ENCODE measurements at regions not wholly inside any gene's neighbourhood (a gene's known extent, or its start where the extent isn't known, plus 50 kb on each side); places are given as distances from the start of the nearest gene placed in this dataset.
"Not testable (repeated sequence)": the region's sequence is repeated elsewhere in the genome, so short reads cannot be mapped to it uniquely, and the experiment has no call there.

GRCh38 chr12:8308611-8309010 lies 81.2 kb upstream of the FAM90A1 start:
- intact Hi-C loops (cut with micrococcal nuclease); DNase-seq (ENCODE audit: low read depth, low spot score); H3K9me1 ChIP-seq (replicated peaks; ENCODE audit: control insufficient read depth, extremely low read depth, insufficient read depth, low read length); H3K27ac ChIP-seq (ENCODE audit: insufficient read depth, low read depth, low read length); H2AFZ ChIP-seq (ENCODE audit: low read depth, low read length); H3K4me3 ChIP-seq (replicated peaks in 1 of 3; ENCODE audit: insufficient read depth in 1 of 3, low read depth in 1 of 3, low read length in 3 of 3); FAIRE-seq; H3K27me3 ChIP-seq (ENCODE audit: control insufficient read depth in 2 of 2, insufficient read depth in 2 of 2, low read length in 2 of 2); CTCF ChIA-PET; H3K4me2 ChIP-seq (ENCODE audit: insufficient read depth, low read length); H3K9ac ChIP-seq (replicated peaks; ENCODE audit: extremely low read depth, insufficient read depth, low read length); dilution Hi-C loops (cut with MboI; ENCODE audit: extremely low pct_ligation_motif_present, low sequenced_read_pairs); H3K79me2 ChIP-seq (ENCODE audit: control insufficient read depth, insufficient read depth, low read length); H3K9me3 ChIP-seq (replicated peaks; ENCODE audit: control insufficient read depth, insufficient read depth, low read length); BruUV-seq (replicated peaks); H4K20me1 ChIP-seq (replicated peaks; ENCODE audit: control insufficient read depth, extremely low read depth, insufficient read depth, low read length); H3K4me1 ChIP-seq (ENCODE audit: control insufficient read depth, extremely low read depth, insufficient read depth, low read length); POLR2A ChIA-PET; H3K36me3 ChIP-seq (ENCODE audit: control insufficient read depth in 2 of 2, extremely low read depth in 1 of 2, insufficient read depth in 2 of 2, low read length in 2 of 2): not testable (repeated sequence)

- FAIRE-seq; H3K4me1 ChIP-seq (ENCODE audit: control insufficient read depth, extremely low read depth, insufficient read depth, low read length); H4K20me1 ChIP-seq (replicated peaks; ENCODE audit: control insufficient read depth, extremely low read depth, insufficient read depth, low read length); H2AFZ ChIP-seq (ENCODE audit: low read depth, low read length); H3K27me3 ChIP-seq (ENCODE audit: control insufficient read depth in 2 of 2, insufficient read depth in 2 of 2, low read length in 2 of 2); H3K79me2 ChIP-seq (ENCODE audit: control insufficient read depth, insufficient read depth, low read length); CTCF ChIA-PET; H3K9me3 ChIP-seq (replicated peaks; ENCODE audit: control insufficient read depth, insufficient read depth, low read length); H3K9me1 ChIP-seq (replicated peaks; ENCODE audit: control insufficient read depth, extremely low read depth, insufficient read depth, low read length); POLR2A ChIA-PET; DNase-seq (ENCODE audit: low read depth, low spot score); H3K9ac ChIP-seq (replicated peaks; ENCODE audit: extremely low read depth, insufficient read depth, low read length); H3K4me2 ChIP-seq (ENCODE audit: insufficient read depth, low read length); intact Hi-C loops (cut with micrococcal nuclease); H3K27ac ChIP-seq (ENCODE audit: insufficient read depth, low read depth, low read length); H3K4me3 ChIP-seq (replicated peaks in 1 of 3; ENCODE audit: insufficient read depth in 1 of 3, low read depth in 1 of 3, low read length in 3 of 3); dilution Hi-C loops (cut with MboI; ENCODE audit: extremely low pct_ligation_motif_present, low sequenced_read_pairs); H3K36me3 ChIP-seq (ENCODE audit: control insufficient read depth in 2 of 2, extremely low read depth in 1 of 2, insufficient read depth in 2 of 2, low read length in 2 of 2); BruUV-seq (replicated peaks): not testable (repeated sequence)
Observed at GRCh38 chr12:8315997-8316396, 88.6 kb upstream of the FAM90A1 start.

GRCh38 chr12:8317675-8318074 lies 90.3 kb upstream of the FAM90A1 start:
- H2AFZ ChIP-seq (ENCODE audit: low read depth, low read length); H3K36me3 ChIP-seq (ENCODE audit: control insufficient read depth in 2 of 2, extremely low read depth in 1 of 2, insufficient read depth in 2 of 2, low read length in 2 of 2); H3K27me3 ChIP-seq (ENCODE audit: control insufficient read depth in 2 of 2, insufficient read depth in 2 of 2, low read length in 2 of 2); H3K4me1 ChIP-seq (ENCODE audit: control insufficient read depth, extremely low read depth, insufficient read depth, low read length); CTCF ChIA-PET; DNase-seq (ENCODE audit: low read depth, low spot score); intact Hi-C loops (cut with micrococcal nuclease); dilution Hi-C loops (cut with MboI; ENCODE audit: extremely low pct_ligation_motif_present, low sequenced_read_pairs); FAIRE-seq; H3K79me2 ChIP-seq (ENCODE audit: control insufficient read depth, insufficient read depth, low read length); H3K27ac ChIP-seq (ENCODE audit: insufficient read depth, low read depth, low read length); H3K9ac ChIP-seq (replicated peaks; ENCODE audit: extremely low read depth, insufficient read depth, low read length); BruUV-seq (replicated peaks); H4K20me1 ChIP-seq (replicated peaks; ENCODE audit: control insufficient read depth, extremely low read depth, insufficient read depth, low read length); H3K4me2 ChIP-seq (ENCODE audit: insufficient read depth, low read length); H3K9me3 ChIP-seq (replicated peaks; ENCODE audit: control insufficient read depth, insufficient read depth, low read length); POLR2A ChIA-PET; H3K4me3 ChIP-seq (replicated peaks in 1 of 3; ENCODE audit: insufficient read depth in 1 of 3, low read depth in 1 of 3, low read length in 3 of 3); H3K9me1 ChIP-seq (replicated peaks; ENCODE audit: control insufficient read depth, extremely low read depth, insufficient read depth, low read length): not testable (repeated sequence)

GRCh38 chr12:8320251-8320730 lies 92.9 kb upstream of the FAM90A1 start:
- H3K36me3 ChIP-seq (ENCODE audit: control insufficient read depth in 2 of 2, extremely low read depth in 1 of 2, insufficient read depth in 2 of 2, low read length in 2 of 2); H3K27ac ChIP-seq (ENCODE audit: insufficient read depth, low read depth, low read length); H3K27me3 ChIP-seq (ENCODE audit: control insufficient read depth in 2 of 2, insufficient read depth in 2 of 2, low read length in 2 of 2); CTCF ChIA-PET; BruUV-seq (replicated peaks); dilution Hi-C loops (cut with MboI; ENCODE audit: extremely low pct_ligation_motif_present, low sequenced_read_pairs); H3K9me3 ChIP-seq (replicated peaks; ENCODE audit: control insufficient read depth, insufficient read depth, low read length); H4K20me1 ChIP-seq (replicated peaks; ENCODE audit: control insufficient read depth, extremely low read depth, insufficient read depth, low read length); H3K9me1 ChIP-seq (replicated peaks; ENCODE audit: control insufficient read depth, extremely low read depth, insufficient read depth, low read length); DNase-seq (ENCODE audit: low read depth, low spot score); H3K9ac ChIP-seq (replicated peaks; ENCODE audit: extremely low read depth, insufficient read depth, low read length); H3K4me3 ChIP-seq (replicated peaks in 1 of 3; ENCODE audit: insufficient read depth in 1 of 3, low read depth in 1 of 3, low read length in 3 of 3); H3K4me2 ChIP-seq (ENCODE audit: insufficient read depth, low read length); H3K79me2 ChIP-seq (ENCODE audit: control insufficient read depth, insufficient read depth, low read length); intact Hi-C loops (cut with micrococcal nuclease); POLR2A ChIA-PET; H3K4me1 ChIP-seq (ENCODE audit: control insufficient read depth, extremely low read depth, insufficient read depth, low read length); H2AFZ ChIP-seq (ENCODE audit: low read depth, low read length); FAIRE-seq: not testable (repeated sequence)

Measured in endothelial cell of umbilical vein (primary cell).